SK-N-SH treated with all-trans-retinoic acid at 6 μM for 48 hours (cell line): ENCODE measurements at regions not wholly inside any gene's neighbourhood (a gene's known extent, or its start where the extent isn't known, plus 50 kb on each side); places are given as distances from the start of the nearest gene placed in this dataset.

ENCODE experiments used
- BACH2 ChIP-seq: fragments of 250-450 bp; sonication (Bioruptor Pico); IDR thresholded peaks from 2 replicates; pipeline ENCODE4 v1.9.0; 2021; ENCODE audit warnings: mild to moderate bottlenecking, borderline replicate concordance
- CREB5 ChIP-seq: fragments of 250-450 bp; sonication (Bioruptor Pico); IDR thresholded peaks from 2 replicates; pipeline ENCODE4 v1.5.1; 2020; ENCODE audit warnings: low read depth, mild to moderate bottlenecking, moderate library complexity
- GLIS3 ChIP-seq: fragments of 250-450 bp; sonication (Bioruptor Pico); IDR thresholded peaks from 2 replicates; pipeline ENCODE4 v1.5.0; 2020; ENCODE audit warnings: mild to moderate bottlenecking, moderate library complexity
- ISL1 ChIP-seq: fragments of 250-450 bp; sonication (Bioruptor Pico); IDR thresholded peaks from 2 replicates; pipeline ENCODE4 v2.1.2; 2022; ENCODE audit warnings: mild to moderate bottlenecking, moderate library complexity
- PATZ1 ChIP-seq: fragments of 250-450 bp; sonication (Bioruptor Pico); IDR thresholded peaks from 2 replicates; pipeline ENCODE4 v1.8.0; 2020; ENCODE audit warnings: mild to moderate bottlenecking, moderate library complexity, borderline replicate concordance
- ZNF8 ChIP-seq: fragments of 450-650 bp; formaldehyde crosslinking; IDR thresholded peaks from 2 replicates; pipeline ENCODE4 v1.5.0; 2020; ENCODE audit warnings: mild to moderate bottlenecking, moderate library complexity

- TF ChIP-seq PATZ1 (CRISPR knock-in tag) (no peak), GLIS3 (no peak), ISL1 (CRISPR knock-in tag) (no peak), ZNF8 (CRISPR knock-in tag) (no peak), BACH2 (CRISPR knock-in tag) (no peak), CREB5 (CRISPR knock-in tag) (no peak)
These were observed 307.7 kb upstream of the C2CD4B start for GRCh38 chr15:62472616-62473299.
